ENCODE measurements at regions not wholly inside any gene's neighbourhood (a gene's known extent, or its start where the extent isn't known, plus 50 kb on each side); places are given as distances from the start of the nearest gene placed in this dataset.

- intact Hi-C loops (cut with DNase I) = no loop called here
- no peaks in the 10 kb centered on the region for H3K4me1 ChIP-seq
- H3K36me3 ChIP-seq (ENCODE audit: insufficient read depth in 1 of 2, low read depth in 1 of 2) = no peaks in the 10 kb centered on the region
- no peak overlapping the region for H3K27ac ChIP-seq
- no peak for ATAC-seq
- 42 to 48% (median 45%) methylated on average over 1 of the region's 1 CpG for WGBS, 3 donors
- TF ChIP-seq CTCF (IDR thresholded peaks at IDR 0.05) = no peak
- no peaks in the 10 kb centered on the region for H3K27me3 ChIP-seq (ENCODE audit: insufficient read depth in 3 of 3, low read length in 2 of 3)
- no peak for DNase-seq
- no peak overlapping the region for H3K4me3 ChIP-seq
- peaks cover 3% of the 10 kb centered on the region for H3K9me3 ChIP-seq
These were observed 711.8 kb upstream of the GRM3 start for GRCh38 chr7:85931919-85932318.

GRCh38 chr7:85928500-85928899 lies 715.2 kb upstream of the GRM3 start:
- Histone ChIP-seq H3K27me3 (ENCODE audit: insufficient read depth in 3 of 3, low read length in 2 of 3) (no peaks in the 10 kb centered on the region), H3K27ac (no peak overlapping the region), H3K4me3 (no peak overlapping the region), H3K4me1 (no peaks in the 10 kb centered on the region), H3K36me3 (ENCODE audit: insufficient read depth in 1 of 2, low read depth in 1 of 2) (no peaks in the 10 kb centered on the region), H3K9me3 (no peaks in the 10 kb centered on the region)
- intact Hi-C loops (cut with DNase I) = no loop called here
- TF ChIP-seq CTCF (IDR thresholded peaks at IDR 0.05) = no peak
- 23 to 30% (median 30%) methylated on average over 2 of the region's 2 CpGs for WGBS, 3 donors
- ATAC-seq = no peak
- no peak for DNase-seq

GRCh38 chr7:85927226-85927625 lies 716.5 kb upstream of the GRM3 start:
- Histone ChIP-seq H3K4me1 (no peaks in the 10 kb centered on the region), H3K4me3 (no peak overlapping the region), H3K9me3 (no peaks in the 10 kb centered on the region), H3K27me3 (ENCODE audit: insufficient read depth in 3 of 3, low read length in 2 of 3) (no peaks in the 10 kb centered on the region), H3K36me3 (ENCODE audit: insufficient read depth in 1 of 2, low read depth in 1 of 2) (no peaks in the 10 kb centered on the region), H3K27ac (no peak overlapping the region)
- 50 to 69% (median 62%) methylated on average over 3 of the region's 3 CpGs for WGBS, 3 donors
- DNase-seq (no peak), ATAC-seq (no peak)
- TF ChIP-seq CTCF (IDR thresholded peaks at IDR 0.05) = no peak
- intact Hi-C loops (cut with DNase I) = no loop called here

GRCh38 chr7:85924062-85924461 lies 719.6 kb upstream of the GRM3 start:
- intact Hi-C loops (cut with DNase I) = no loop called here
- Histone ChIP-seq H3K27me3 (ENCODE audit: insufficient read depth in 3 of 3, low read length in 2 of 3) (no peaks in the 10 kb centered on the region), H3K27ac (no peak overlapping the region), H3K4me1 (no peaks in the 10 kb centered on the region), H3K36me3 (ENCODE audit: insufficient read depth in 1 of 2, low read depth in 1 of 2) (no peaks in the 10 kb centered on the region), H3K4me3 (no peak overlapping the region), H3K9me3 (no peaks in the 10 kb centered on the region)
- no peak for TF ChIP-seq CTCF (IDR thresholded peaks at IDR 0.05)
- DNase-seq (no peak), ATAC-seq (no peak)
- 79 to 87% (median 84%) methylated on average over 2 of the region's 2 CpGs for WGBS, 3 donors

- intact Hi-C loops (cut with DNase I) = no loop called here
- ATAC-seq (no peak), DNase-seq (no peak)
- Histone ChIP-seq H3K4me1 (no peaks in the 10 kb centered on the region), H3K4me3 (no peak overlapping the region), H3K9me3 (no peaks in the 10 kb centered on the region), H3K27me3 (ENCODE audit: insufficient read depth in 3 of 3, low read length in 2 of 3) (no peaks in the 10 kb centered on the region), H3K36me3 (ENCODE audit: insufficient read depth in 1 of 2, low read depth in 1 of 2) (no peaks in the 10 kb centered on the region), H3K27ac (no peak overlapping the region)
- no peak for TF ChIP-seq CTCF (IDR thresholded peaks at IDR 0.05)
These were observed 727.7 kb upstream of the GRM3 start for GRCh38 chr7:85916016-85916415.

All from psoas muscle (tissue), 7 donors.